Stimulated activated CD4-positive, alpha-beta T cell treated with anti-CD3 and anti-CD28 coated beads, Interleukin-12 subunit alpha, Interleukin-12 subunit beta, amount 100 ng/mL, for 48 hours (primary cell): ENCODE measurements at regions not wholly inside any gene's neighbourhood (a gene's known extent, or its start where the extent isn't known, plus 50 kb on each side); places are given as distances from the start of the nearest gene placed in this dataset.
"Not testable (repeated sequence)": the region's sequence is repeated elsewhere in the genome, so short reads cannot be mapped to it uniquely, and the experiment has no call there.

Experiments used
- DNase-seq, 3 donors: peaks; one replicate each; pipeline ENCODE4 v3.0.0-alpha.2; 2020; ENCODE audit warnings: low read depth in 2 of 3, low spot score in 1 of 3

DNA sequence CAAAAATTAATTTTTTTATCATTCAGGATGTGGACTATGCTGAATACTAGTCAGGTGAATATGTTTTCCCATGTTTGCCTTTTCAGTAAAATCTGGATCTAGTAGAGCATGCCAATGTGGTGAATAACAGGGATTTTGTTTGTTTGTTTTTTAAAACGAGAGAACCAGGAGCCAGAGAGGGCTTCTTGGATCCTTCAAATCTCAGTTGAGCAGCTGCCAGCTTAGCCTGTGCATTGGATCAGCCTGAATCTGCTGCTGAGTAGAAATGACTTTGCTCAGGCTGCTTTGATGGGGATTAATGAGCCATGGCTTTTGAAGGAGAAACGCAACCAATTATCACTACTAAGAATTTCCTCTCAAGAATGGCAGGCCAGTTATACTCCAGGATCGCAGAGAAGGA is 493.8 kb downstream of the ARL4A start:
- DNase-seq = no peak

DNA sequence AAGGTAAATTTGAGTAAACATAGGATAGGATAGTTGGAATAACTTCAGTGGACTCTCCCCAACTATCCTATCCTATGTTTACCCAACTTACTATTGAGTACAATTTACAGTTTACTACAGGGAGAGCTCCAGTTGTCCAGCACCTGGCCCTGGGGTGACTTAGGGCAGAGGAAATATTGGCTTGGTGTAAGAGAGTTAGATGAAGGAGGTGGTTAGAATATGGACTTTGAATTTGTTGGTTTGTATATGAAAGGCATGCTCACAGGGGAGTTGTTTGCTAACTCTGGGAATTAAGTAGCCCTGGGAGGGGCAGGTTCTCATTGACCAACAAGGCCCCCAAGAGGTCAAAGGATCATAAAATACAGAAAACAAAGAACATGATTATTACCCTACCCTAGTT is 497.7 kb downstream of the ARL4A start:
- DNase-seq = no peak

- no peak for DNase-seq
These were observed 500.9 kb downstream of the ARL4A start for GRCh38 chr7:13188236-13188805.

- no peak for DNase-seq
These were observed 501.5 kb downstream of the ARL4A start for GRCh38 chr7:13188922-13189321.

DNA sequence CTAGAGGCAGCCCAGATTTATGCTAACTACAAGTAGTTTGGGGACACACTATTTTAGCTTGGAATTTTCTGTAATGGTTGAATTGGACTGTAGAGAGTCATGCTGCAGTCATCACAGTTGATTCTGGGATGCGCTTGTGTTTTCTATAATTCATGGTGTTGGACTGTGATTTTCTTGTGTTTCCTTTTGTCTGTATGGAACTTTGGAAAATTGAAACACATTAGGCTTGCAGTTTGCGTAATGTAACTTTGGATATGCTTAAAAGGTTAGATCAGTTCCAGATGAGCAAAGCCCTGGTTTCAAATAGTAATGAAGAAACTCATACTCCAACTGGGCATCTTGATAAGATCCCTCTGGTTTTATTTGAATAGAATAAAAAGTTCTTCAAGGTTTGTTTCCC is 502.2 kb downstream of the ARL4A start:
- DNase-seq = no peak

- DNase-seq = no peak
These were observed 510.1 kb downstream of the ARL4A start for GRCh38 chr7:13197501-13197900.

DNA sequence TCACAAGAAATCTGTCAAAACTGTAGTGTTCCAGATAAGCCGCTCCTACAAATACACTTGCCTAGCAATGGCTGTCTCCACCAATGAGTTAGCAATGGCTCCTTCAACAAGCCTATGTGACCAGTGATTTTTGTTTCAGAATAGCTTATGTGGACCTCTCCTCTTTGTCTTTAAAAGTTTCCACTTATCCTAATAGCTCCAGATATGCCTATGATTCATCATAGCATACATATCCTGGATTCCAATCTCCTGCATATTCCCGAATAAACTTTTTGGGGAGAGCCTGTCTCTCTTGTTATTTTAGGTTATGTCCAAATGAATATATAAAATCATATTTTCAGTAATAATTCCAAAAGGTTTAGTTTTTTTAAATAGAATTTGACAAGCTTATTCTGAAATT is 510.6 kb downstream of the ARL4A start:
- no peak for DNase-seq

DNA sequence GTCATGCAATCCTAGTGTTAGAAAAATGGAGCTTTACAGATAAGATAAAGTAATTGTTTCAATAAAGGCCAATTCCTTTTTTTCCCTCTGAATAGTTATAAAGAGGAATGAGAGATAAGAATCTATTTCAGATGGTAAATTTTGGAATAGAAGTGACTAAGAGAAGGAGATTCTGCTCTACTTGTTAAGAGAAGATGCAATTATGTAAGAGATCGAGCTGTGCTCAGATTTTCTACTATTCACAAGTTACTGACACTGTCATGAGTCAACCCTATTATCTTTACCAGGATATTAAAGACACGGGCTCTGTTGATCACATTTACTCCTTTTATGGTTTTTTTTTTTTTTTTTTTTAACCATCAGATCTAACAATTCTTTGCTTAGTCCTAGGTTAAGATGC is 511.3 kb downstream of the ARL4A start:
- DNase-seq = no peak

GRCh38 chr7:13201628-13202027 is 514.2 kb downstream of the ARL4A start:
- DNase-seq = no peak

- DNase-seq = no peak
These were observed 530.3 kb downstream of the ARL4A start for GRCh38 chr7:13217768-13218167.

DNA sequence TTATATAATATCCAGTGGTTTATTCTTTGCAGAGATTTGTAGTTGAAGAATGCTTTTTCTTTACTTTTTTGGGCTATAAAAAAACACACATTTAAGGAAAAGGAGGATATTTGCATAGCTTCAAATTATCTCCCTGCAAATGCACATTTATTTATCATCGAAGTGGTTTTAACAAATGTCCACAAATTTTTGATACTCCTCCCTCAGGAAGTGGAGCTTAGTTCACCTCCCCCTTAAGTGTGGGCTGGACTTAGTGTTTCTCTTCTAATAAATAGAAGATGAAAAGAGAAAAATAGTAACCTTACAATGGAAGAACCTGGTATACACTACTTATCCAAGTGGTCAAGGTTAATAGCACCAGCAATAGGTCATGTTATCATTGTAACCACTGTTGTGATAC is 537.6 kb downstream of the ARL4A start:
- DNase-seq = no peak

DNA sequence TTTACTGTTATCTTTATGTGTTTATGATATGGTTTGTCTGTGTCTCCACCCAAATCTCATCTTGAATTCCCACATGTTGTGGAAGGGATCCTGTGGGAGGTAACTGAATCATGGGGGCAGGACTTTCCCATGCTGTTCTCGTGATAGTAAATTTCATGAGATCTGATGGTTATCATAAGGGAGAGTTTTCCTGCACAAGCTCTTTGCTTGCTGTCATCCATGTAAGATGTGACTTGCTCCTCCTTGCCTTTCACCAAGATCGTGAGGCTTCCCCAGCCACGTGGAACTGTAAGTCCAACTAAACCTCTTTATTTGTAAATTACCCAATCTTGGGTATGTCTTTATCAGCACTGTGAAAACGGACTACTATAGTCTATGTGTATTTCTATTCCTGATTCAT is 539.0 kb downstream of the ARL4A start:
- DNase-seq = no peak

DNA sequence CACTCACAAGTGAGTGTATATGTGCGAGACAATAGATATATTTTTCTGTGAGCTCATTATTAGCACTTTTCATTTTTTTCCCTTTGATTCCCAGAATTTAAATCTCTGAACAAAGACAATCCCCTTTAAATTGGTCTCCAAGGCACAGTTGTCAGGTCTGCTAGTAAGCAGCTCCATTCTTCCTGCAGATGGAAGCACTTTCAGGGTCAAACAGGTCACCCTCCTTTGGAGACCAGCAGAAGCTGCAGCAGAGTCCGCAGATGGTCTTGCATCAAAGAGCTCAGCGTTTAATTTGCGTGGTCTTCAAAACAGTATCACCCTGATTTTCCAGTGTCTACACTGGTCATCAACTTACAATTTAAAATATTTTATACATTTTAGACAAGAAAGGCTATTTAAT is 543.8 kb downstream of the ARL4A start:
- no peak for DNase-seq

- DNase-seq = no peak
These were observed 548.0 kb downstream of the ARL4A start for GRCh38 chr7:13235436-13235835.

- no peak for DNase-seq
These were observed 548.6 kb downstream of the ARL4A start for GRCh38 chr7:13236026-13236425.

DNA sequence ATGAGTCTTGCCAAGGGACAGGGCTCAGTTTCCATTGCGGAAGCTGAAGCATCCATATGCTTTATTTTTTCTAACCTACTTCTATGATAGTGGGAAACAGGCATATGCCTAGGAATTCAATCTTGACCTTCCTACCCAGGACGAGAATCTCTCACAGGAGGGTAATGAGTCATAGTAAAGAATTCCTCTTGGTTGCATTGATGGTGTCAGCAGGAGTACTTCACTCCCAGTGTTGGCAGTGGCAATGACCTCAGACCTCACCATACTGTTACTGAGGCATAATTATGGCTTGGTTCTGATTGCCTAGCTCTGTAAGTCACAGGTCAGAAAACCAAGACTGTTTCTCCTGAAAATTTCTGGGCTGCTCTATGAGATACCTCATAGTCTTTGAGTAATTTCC is 552.9 kb downstream of the ARL4A start:
- DNase-seq = no peak

DNA sequence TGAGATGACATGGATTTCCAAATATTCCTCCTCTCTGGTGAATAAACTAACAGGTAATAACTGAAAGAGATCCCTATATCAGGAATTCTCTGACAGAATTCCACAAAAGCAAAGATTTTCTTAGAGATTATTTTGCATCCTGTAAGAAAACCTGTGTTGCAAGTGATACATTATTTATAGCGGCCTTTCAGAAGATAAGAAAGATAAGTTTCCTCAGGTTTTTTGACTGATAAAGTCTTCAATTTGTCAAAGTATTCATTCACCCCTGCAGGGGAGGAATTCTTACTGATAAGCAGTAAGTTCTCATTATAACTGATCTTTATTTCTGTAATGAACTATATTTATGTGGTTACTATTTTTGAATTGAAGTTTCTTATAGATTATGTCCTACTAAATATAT is 554.0 kb downstream of the ARL4A start:
- no peak for DNase-seq

DNA sequence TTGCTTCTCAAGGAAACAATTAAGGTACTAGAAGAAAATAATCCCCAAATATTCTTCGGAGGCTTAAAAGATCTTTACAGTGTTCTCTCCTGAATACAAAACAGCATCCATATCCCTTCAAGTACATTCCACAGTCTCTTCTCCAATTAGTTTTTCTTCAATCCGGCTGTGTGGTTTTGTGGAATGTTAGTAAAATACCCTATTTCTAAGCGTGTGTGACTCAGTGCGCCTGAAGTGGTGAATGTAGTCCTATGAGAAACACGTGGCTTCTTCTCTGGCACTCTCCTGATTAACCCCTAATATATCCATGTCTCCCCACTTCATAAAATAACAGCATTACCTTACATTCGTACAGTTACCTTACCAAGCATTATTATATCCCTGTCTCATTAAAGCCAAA is 570.2 kb downstream of the ARL4A start:
- no peak for DNase-seq

DNA sequence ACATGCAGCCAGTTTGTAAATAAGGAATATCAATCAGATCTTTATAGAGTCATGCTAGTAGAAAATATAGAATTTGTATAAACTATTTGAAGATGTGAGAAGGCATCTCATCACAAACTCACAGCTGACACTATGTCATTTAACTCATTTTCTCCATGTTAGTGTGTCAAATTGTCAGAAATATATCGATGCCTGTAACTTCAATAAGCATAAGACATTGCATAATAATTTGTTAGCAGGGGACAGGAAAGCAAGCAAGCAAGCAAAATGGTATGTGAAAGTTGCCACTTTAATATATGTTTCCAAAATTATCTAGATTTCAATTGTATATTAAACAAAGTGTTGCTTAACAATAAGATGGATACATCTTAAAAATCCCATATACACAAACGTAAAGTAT is 571.0 kb downstream of the ARL4A start:
- DNase-seq = no peak

- no peak for DNase-seq
These were observed 572.5 kb downstream of the ARL4A start for GRCh38 chr7:13259930-13260329.

DNA sequence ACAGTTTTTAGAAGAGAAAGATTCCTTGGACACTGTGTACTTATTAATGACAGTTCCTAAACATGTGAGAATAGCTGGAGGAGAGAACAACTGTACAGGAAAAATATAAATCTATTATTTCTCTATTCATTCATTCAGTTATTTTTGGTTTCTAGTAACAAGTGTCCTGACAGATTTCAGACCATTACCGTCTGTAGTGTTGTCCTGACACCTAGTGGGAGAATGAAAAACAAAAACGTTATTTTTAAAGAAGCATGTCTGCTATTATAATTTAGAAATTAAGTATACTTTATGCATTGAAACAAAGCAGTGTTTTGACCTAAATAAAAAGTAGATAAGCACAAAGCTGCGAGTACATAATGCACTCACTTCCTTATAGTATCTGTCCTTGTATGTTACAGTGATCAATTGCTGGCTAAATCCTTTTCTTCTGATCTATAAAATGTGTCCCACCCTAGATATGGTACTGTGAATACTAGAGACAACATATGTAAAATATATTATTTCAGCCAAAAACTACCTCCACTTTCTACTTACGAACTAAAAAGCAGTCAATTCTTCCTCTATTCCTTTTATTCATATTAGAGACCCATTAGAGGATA is 575.6 kb downstream of the ARL4A start:
- DNase-seq = no peak

DNA sequence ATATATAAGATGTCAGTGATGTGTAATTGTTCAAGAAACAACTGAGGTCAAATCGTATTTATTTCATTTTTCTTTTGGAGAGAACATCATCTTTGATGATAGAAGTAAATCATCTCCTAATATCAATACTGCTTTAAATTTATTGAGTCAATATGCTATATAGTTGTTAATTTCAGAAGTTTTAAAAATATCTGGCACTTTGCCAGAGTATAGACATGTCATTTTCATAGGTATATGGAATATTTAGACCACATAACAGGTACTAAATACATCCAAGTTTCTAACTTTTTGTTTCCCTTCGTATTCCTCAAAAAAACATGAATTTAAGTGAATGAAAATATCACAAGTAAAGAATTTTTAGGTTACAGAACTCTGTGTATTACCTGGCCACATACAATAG is 577.8 kb downstream of the ARL4A start:
- DNase-seq = no peak

GRCh38 chr7:13274205-13274604 is 586.8 kb downstream of the ARL4A start:
- not testable (repeated sequence) for DNase-seq

DNA sequence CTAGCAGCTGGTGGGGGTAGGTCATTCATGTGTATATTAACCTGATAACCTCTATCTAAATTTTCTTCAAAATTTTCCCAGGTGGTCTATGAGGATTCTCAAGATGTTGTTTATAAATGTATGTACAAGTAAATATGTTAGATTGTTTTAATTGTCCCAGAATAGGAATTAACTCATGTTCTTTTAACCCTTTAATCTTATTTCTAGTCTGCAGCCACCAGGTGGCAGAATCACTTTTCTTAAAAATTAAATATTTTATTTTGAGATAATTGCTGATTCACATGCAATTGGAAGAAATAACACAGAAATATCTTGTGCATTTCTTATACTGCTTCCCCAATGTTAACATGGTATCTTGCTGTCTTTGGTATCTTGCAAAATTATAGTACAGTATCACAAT is 589.5 kb downstream of the ARL4A start:
- DNase-seq = no peak
